WTC11 (cell line): ENCODE measurements at regions not wholly inside any gene's neighbourhood (a gene's known extent, or its start where the extent isn't known, plus 50 kb on each side); places are given as distances from the start of the nearest gene placed in this dataset.

Source experiments
- ATAC-seq: fragments of 200-7000 bp; cut with Tn5 transposase; 2 replicates; pipeline ENCODE4 v1.10.0; 2021; ENCODE audit warnings: mild to moderate bottlenecking, moderate library complexity
- CTCF ChIA-PET: fragments of 300-600 bp; sonication (Branson Sonifier 250); formaldehyde crosslinking; loops from one replicate; lab custom pipeline; 2021; ENCODE audit warnings: antibody characterized with exemption; lab: Charles Lee
- POLR2A ChIA-PET: fragments of 350-600 bp; sonication (Branson Sonifier 250); formaldehyde crosslinking; loops from one replicate; lab custom pipeline; 2021; ENCODE audit warnings: antibody characterized with exemption; lab: Charles Lee
- DNase-seq: peaks from one replicate; pipeline ENCODE4 v3.0.0; 2021; ENCODE audit warnings: low spot score
- H3K27ac Mint-ChIP-seq: 2 replicates; pipeline ENCODE4 v1.8.0; 2021; ENCODE audit warnings: mixed read lengths
- H3K27me3 Mint-ChIP-seq: 2 replicates; pipeline ENCODE4 v1.8.0; 2021; ENCODE audit warnings: low read depth, mild to moderate bottlenecking, moderate library complexity, mixed read lengths
- H3K36me3 Mint-ChIP-seq: 2 replicates; pipeline ENCODE4 v1.8.0; 2021; ENCODE audit warnings: mixed read lengths
- H3K4me1 Mint-ChIP-seq: 2 replicates; pipeline ENCODE4 v1.8.0; 2022; ENCODE audit warnings: mixed read lengths
- H3K4me3 Mint-ChIP-seq: 2 replicates; pipeline ENCODE4 v1.8.0; 2021; ENCODE audit warnings: mild to moderate bottlenecking, moderate library complexity, mixed read lengths
- H3K9me3 Mint-ChIP-seq: 2 replicates; pipeline ENCODE4 v1.8.0; 2021; ENCODE audit warnings: mixed read lengths
- CREB1 ChIP-seq: sonication (generic); formaldehyde crosslinking; IDR thresholded peaks from 2 replicates; pipeline ENCODE4 v1.8.0; 2023; ENCODE audit warnings: mild to moderate bottlenecking, missing genetic modification reagents
- ESRRA ChIP-seq: sonication (generic); formaldehyde crosslinking; IDR thresholded peaks from 2 replicates; pipeline ENCODE4 v1.8.1; 2022; ENCODE audit warnings: mild to moderate bottlenecking, missing genetic modification reagents, borderline replicate concordance
- ETV6 ChIP-seq: sonication (generic); formaldehyde crosslinking; IDR thresholded peaks from 2 replicates; pipeline ENCODE4 v1.8.1; 2022; ENCODE audit warnings: mild to moderate bottlenecking, missing genetic modification reagents
- GABPB1 ChIP-seq: sonication (generic); formaldehyde crosslinking; IDR thresholded peaks from 2 replicates; pipeline ENCODE4 v1.8.1; 2023; ENCODE audit warnings: mild to moderate bottlenecking, missing genetic modification reagents
- GRHL2 ChIP-seq: fragments of 250-450 bp; sonication (Bioruptor Pico); IDR thresholded peaks from 2 replicates; pipeline ENCODE4 v1.8.0; 2022; ENCODE audit warnings: mild to moderate bottlenecking, moderate library complexity; ENCODE audit not compliant: insufficient replicate concordance, severe bottlenecking
- KAT7 ChIP-seq: sonication (generic); formaldehyde crosslinking; IDR thresholded peaks from 2 replicates; pipeline ENCODE4 v1.8.1; 2023; ENCODE audit warnings: missing genetic modification reagents, mild to moderate bottlenecking, borderline replicate concordance
- MXD4 ChIP-seq: fragments of 250-450 bp; sonication (Bioruptor Pico); IDR thresholded peaks from 2 replicates; pipeline ENCODE4 v1.8.0; 2021; ENCODE audit warnings: mild to moderate bottlenecking, moderate library complexity, borderline replicate concordance
- NR3C1 ChIP-seq: sonication (generic); formaldehyde crosslinking; conservative IDR thresholded peaks from 2 replicates; pipeline ENCODE4 v1.8.1; 2023; ENCODE audit warnings: low read depth, mild to moderate bottlenecking, missing genetic modification reagents
- OVOL2 ChIP-seq: fragments of 250-450 bp; sonication (Bioruptor Pico); IDR thresholded peaks from 2 replicates; pipeline ENCODE4 v1.9.0; 2021; ENCODE audit warnings: mild to moderate bottlenecking, borderline replicate concordance
- SOX15 ChIP-seq: fragments of 250-450 bp; sonication (Bioruptor Pico); IDR thresholded peaks from 2 replicates; pipeline ENCODE4 v1.9.0; 2021; ENCODE audit warnings: mild to moderate bottlenecking
- SP1 ChIP-seq: sonication (generic); formaldehyde crosslinking; conservative IDR thresholded peaks from 2 replicates; pipeline ENCODE4 v1.8.1; 2022; ENCODE audit warnings: missing genetic modification reagents
- TEAD1 ChIP-seq: sonication (generic); formaldehyde crosslinking; IDR thresholded peaks from 2 replicates; pipeline ENCODE4 v1.8.0; 2022; ENCODE audit warnings: mild to moderate bottlenecking, missing genetic modification reagents
- ZNF416 ChIP-seq: fragments of 250-450 bp; sonication (Bioruptor Pico); IDR thresholded peaks from 2 replicates; pipeline ENCODE4 v1.9.0; 2021; ENCODE audit warnings: mild to moderate bottlenecking, inconsistent platforms
- TF ChIP-seq, protein P1 (sequence below): sonication (generic); formaldehyde crosslinking; IDR thresholded peaks from 2 replicates; pipeline ENCODE4 v1.8.0; 2022; ENCODE audit warnings: mild to moderate bottlenecking, missing genetic modification reagents
- TF ChIP-seq, protein P2 (sequence below): sonication (generic); formaldehyde crosslinking; IDR thresholded peaks from 2 replicates; pipeline ENCODE4 v1.8.0; 2022; ENCODE audit warnings: mild to moderate bottlenecking, missing genetic modification reagents
- TF ChIP-seq, protein P3 (sequence below): sonication (generic); formaldehyde crosslinking; IDR thresholded peaks from 2 replicates; pipeline ENCODE4 v1.8.0; 2022; ENCODE audit warnings: mild to moderate bottlenecking, missing genetic modification reagents
- TF ChIP-seq, protein P4 (sequence below): fragments of 250-450 bp; sonication (Bioruptor Pico); IDR thresholded peaks from 2 replicates; pipeline ENCODE4 v1.8.0; 2021; ENCODE audit warnings: mild to moderate bottlenecking
- TF ChIP-seq, protein P5 (sequence below): fragments of 250-450 bp; sonication (Bioruptor Pico); conservative IDR thresholded peaks from 2 replicates; pipeline ENCODE4 v1.9.0; 2021; ENCODE audit warnings: mild to moderate bottlenecking
- TF ChIP-seq, protein P6 (sequence below): fragments of 200-600 bp; IDR thresholded peaks from 2 replicates; pipeline ENCODE4 v1.8.0; 2022; ENCODE audit warnings: antibody characterized with exemption

DNA sequence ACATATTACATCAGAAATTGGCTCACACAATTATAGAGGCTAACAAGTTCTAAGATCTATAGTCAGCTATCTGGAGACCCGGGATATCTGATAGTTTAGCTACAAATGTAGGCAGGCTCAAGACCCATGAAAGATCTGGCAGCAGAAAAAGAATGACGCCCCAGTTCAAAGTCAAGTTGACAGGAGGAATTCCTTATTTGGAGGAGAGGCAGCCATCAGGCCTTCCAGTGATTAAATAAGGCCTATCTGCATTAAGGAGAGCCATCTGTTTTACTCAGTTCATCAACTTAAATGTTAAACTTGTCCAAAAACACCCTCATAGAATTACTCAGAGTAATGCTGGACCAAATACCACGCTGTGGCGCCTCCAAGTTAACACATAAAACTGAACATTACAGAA, 1402.6 kb downstream of the FAM181B start (continued):
- no peak for TF ChIP-seq GRHL2 (CRISPR knock-in tag)
- TF ChIP-seq GABPB1 (CRISPR knock-in tag): no peak
- TF ChIP-seq, protein P1, sequence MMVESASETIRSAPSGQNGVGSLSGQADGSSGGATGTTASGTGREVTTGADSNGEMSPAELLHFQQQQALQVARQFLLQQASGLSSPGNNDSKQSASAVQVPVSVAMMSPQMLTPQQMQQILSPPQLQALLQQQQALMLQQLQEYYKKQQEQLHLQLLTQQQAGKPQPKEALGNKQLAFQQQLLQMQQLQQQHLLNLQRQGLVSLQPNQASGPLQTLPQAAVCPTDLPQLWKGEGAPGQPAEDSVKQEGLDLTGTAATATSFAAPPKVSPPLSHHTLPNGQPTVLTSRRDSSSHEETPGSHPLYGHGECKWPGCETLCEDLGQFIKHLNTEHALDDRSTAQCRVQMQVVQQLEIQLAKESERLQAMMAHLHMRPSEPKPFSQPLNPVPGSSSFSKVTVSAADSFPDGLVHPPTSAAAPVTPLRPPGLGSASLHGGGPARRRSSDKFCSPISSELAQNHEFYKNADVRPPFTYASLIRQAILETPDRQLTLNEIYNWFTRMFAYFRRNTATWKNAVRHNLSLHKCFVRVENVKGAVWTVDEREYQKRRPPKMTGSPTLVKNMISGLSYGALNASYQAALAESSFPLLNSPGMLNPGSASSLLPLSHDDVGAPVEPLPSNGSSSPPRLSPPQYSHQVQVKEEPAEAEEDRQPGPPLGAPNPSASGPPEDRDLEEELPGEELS (CRISPR knock-in tag): no peak
- no peak for TF ChIP-seq NR3C1 (CRISPR knock-in tag)
- TF ChIP-seq OVOL2 (CRISPR knock-in tag): no peak
- TF ChIP-seq ESRRA (CRISPR knock-in tag): no peak
- no peak for TF ChIP-seq KAT7 (CRISPR knock-in tag)
- no peak for TF ChIP-seq TEAD1
- TF ChIP-seq ETV6: no peak

DNA sequence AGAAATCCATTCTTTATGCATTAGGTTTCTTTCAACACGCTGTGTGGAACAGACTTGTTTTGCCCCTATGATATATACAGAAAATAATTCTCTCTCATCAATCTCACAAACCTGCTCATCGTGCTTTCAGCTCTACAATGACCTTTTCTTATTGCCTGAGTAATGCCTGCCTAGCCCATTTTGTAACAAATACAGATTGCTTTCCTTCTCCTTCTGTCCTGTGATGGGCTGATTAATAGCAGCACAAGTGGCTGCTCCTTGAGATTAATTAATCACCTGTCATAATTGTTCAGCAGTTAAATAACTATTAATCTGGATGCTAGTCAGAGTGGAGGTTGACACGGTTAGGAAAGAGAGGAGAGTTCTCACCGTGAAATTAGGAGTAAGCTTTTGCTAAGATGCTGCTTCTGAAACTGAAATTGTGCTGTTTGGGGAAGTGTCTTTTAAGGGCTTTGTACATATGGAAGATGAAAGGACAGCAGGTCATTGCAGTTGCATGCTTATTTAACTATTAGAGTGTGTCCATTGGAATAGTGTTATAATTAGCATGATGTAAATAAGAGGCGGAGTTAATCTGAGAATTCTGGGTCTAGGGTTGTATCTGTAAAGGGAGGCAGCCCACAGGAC, 1430.5 kb downstream of the FAM181B start:
- Mint-ChIP-seq H3K36me3 (no peaks in the 10 kb centered on the region), H3K4me1 (peaks cover 11% of the 10 kb centered on the region), H3K9me3 (no peaks in the 10 kb centered on the region; the same call in 1 of the 2 replicates), H3K27me3 (no peaks in the 10 kb centered on the region; the same call in none of the 2 replicates), H3K4me3 (no peak overlapping the region), H3K27ac (no peak overlapping the region)
- TF ChIP-seq, protein P2, sequence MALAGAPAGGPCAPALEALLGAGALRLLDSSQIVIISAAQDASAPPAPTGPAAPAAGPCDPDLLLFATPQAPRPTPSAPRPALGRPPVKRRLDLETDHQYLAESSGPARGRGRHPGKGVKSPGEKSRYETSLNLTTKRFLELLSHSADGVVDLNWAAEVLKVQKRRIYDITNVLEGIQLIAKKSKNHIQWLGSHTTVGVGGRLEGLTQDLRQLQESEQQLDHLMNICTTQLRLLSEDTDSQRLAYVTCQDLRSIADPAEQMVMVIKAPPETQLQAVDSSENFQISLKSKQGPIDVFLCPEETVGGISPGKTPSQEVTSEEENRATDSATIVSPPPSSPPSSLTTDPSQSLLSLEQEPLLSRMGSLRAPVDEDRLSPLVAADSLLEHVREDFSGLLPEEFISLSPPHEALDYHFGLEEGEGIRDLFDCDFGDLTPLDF (CRISPR knock-in tag): no peak
- CTCF ChIA-PET: no interaction called here
- POLR2A ChIA-PET: no interaction called here
- DNase-seq (no peak), ATAC-seq (no peak)

DNA sequence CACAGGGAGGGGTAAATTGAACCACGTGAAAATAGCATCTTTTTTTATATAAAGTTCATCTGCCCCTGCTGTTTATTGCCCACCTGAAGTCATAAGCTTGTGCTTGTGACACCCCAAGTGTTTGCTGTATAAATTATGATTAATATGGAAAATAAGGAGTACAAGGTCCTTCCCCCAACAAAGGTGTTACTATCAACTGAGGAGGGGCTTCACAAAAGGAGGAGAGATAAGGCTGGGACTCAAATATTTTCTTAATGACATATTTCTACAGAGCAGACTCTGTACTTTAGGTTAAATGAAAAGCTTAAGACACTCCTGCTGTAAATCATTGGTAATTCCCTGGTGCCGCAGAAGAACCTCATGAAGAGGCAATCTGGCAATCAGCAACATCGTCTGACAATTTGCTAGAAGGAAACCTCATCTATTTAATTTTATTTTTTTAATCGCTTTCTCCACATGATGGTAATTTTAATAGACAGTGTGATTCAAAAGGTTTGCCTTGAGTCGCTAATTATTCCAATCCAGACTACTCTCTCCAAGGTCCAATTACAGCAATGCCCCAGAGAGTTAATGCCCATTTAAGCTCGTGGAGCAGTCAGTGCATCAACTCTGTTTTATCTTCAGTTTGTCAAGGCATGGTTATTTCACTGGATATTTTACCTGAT, 1432.4 kb downstream of the FAM181B start:
- H3K4me3 Mint-ChIP-seq: no peak overlapping the region
- CTCF ChIA-PET: no interaction called here
- DNase-seq: no peak
- no peaks in the 10 kb centered on the region; the same call in none of the 2 replicates for H3K27me3 Mint-ChIP-seq
- peaks cover 11% of the 10 kb centered on the region for H3K4me1 Mint-ChIP-seq
- POLR2A ChIA-PET: no interaction called here
- no peaks in the 10 kb centered on the region for H3K36me3 Mint-ChIP-seq
- H3K27ac Mint-ChIP-seq: no peak overlapping the region
- no peak for ATAC-seq
- H3K9me3 Mint-ChIP-seq: no peaks in the 10 kb centered on the region; the same call in 1 of the 2 replicates
- TF ChIP-seq, protein P1 (CRISPR knock-in tag): no peak
- TF ChIP-seq MXD4 (CRISPR knock-in tag): no peak
- TF ChIP-seq, protein P3, sequence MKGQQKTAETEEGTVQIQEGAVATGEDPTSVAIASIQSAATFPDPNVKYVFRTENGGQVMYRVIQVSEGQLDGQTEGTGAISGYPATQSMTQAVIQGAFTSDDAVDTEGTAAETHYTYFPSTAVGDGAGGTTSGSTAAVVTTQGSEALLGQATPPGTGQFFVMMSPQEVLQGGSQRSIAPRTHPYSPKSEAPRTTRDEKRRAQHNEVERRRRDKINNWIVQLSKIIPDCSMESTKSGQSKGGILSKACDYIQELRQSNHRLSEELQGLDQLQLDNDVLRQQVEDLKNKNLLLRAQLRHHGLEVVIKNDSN: no peak
- TF ChIP-seq, protein P4, sequence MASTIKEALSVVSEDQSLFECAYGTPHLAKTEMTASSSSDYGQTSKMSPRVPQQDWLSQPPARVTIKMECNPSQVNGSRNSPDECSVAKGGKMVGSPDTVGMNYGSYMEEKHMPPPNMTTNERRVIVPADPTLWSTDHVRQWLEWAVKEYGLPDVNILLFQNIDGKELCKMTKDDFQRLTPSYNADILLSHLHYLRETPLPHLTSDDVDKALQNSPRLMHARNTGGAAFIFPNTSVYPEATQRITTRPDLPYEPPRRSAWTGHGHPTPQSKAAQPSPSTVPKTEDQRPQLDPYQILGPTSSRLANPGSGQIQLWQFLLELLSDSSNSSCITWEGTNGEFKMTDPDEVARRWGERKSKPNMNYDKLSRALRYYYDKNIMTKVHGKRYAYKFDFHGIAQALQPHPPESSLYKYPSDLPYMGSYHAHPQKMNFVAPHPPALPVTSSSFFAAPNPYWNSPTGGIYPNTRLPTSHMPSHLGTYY (CRISPR knock-in tag): no peak
- no peak for TF ChIP-seq SOX15
- TF ChIP-seq CREB1 (CRISPR knock-in tag): no peak
- TF ChIP-seq, protein P5, sequence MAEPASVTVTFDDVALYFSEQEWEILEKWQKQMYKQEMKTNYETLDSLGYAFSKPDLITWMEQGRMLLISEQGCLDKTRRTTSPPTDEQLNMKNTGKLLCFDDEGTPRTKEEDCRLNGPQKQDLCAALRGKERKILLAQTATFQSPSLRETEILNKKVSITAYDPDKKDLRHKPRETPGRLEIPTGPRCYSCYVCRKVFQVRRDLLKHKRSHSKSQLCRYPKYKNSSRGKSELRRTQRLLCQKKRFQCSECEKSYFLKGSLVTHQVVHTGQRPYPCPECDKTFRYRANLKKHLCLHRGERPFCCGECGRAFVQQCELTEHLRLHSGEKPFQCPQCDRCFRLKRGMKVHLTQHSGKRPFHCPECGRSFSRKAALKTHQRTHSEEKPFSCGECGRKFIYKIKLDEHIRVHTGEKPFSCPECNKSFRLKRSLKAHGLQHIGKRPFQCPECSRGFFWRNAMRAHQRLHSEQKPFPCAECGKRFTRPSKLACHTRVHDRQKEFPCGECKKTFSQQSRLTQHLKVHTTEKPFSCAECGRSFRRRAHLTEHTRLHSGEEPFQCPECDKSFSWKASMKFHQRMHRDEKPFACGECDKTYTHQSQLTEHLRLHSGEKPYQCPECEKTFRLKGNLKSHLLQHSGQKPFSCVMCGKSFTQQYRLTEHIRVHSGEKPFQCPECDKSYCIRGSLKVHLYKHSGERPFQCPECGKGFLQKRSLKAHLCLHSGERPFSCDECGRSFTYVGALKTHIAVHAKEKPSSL (CRISPR knock-in tag): no peak
- no peak for TF ChIP-seq SP1 (CRISPR knock-in tag)
- TF ChIP-seq, protein P6, sequence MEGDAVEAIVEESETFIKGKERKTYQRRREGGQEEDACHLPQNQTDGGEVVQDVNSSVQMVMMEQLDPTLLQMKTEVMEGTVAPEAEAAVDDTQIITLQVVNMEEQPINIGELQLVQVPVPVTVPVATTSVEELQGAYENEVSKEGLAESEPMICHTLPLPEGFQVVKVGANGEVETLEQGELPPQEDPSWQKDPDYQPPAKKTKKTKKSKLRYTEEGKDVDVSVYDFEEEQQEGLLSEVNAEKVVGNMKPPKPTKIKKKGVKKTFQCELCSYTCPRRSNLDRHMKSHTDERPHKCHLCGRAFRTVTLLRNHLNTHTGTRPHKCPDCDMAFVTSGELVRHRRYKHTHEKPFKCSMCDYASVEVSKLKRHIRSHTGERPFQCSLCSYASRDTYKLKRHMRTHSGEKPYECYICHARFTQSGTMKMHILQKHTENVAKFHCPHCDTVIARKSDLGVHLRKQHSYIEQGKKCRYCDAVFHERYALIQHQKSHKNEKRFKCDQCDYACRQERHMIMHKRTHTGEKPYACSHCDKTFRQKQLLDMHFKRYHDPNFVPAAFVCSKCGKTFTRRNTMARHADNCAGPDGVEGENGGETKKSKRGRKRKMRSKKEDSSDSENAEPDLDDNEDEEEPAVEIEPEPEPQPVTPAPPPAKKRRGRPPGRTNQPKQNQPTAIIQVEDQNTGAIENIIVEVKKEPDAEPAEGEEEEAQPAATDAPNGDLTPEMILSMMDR: no peak
- no peak for TF ChIP-seq ZNF416 (CRISPR knock-in tag)
